ENCODE measurements at regions not wholly inside any gene's neighbourhood (a gene's known extent, or its start where the extent isn't known, plus 50 kb on each side); places are given as distances from the start of the nearest gene placed in this dataset.

DNA sequence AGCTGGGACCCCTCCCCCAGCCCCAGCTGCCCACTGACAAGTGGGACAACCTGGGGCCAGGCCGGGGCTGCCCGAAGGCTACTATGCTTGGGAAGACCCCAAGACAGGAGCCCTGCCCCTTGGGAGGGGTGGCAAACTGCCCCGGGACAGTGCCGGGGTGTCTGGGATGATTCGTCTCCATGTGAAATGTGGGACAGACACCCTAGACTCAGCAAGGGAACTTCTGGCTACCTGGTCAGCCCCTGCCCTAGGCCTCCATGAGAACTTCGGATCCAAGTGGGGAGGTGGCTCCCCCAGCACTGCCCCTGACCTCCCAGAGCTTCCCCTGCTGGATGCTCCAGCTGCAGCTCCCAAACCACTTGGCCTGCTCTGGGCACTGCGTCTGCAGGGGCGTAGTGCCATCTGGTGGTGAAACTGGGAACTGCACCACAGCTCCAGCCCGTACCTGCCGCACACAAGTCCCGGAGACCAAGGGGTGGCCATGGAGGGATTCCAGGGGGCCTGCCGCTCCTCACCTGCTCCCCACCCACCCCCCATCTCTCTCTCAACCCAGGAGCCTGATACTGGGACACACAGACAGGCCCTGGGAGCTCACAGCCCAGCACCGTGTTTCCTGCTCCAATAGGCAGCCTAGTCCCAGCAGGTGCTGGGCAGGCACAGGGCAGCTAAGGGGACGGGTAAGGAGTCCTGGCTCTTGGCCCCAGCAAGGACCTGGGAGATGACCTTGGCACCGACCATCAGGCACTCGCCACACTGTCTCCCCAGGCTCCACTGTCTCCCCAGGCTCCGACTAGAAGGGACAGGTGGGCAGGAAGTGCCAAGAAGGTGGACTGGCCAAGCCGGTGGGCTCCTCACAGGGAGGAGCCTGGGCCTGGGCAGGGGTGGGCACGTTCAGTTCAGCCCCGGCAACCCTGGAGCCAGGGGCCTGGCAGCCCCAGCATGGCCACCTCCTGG, 194.1 kb downstream of the IGLL1 start:
- DNase-seq (peak; percentile 48 to 84 (median 71)), ATAC-seq (peak; percentile 84)
- Mint-ChIP-seq H3K27ac (no peak overlapping the region), H3K4me1 (no peaks in the 10 kb centered on the region), H3K36me3 (no peaks in the 10 kb centered on the region), H3K4me3 (no peak overlapping the region), H3K27me3 (no peaks in the 10 kb centered on the region), H3K9me3 (no peaks in the 10 kb centered on the region)
- ChIA-PET CTCF (interaction anchor here (0.5 to 1.7 kb wide), 17 partner anchors 12 to 1314 kb away, joined by 3 to 22 read pairs (median 3); no protein-coding TSS in a partner anchor), POLR2A (interaction anchor here (0.6 kb wide), 1 partner anchor 241 kb away, joined by 6 read pairs; no protein-coding TSS in a partner anchor)
- Histone ChIP-seq H3K27ac (ENCODE audit: low read depth, low read length) (no peak overlapping the region), H3K4me3 (ENCODE audit: low read length) (no peak overlapping the region), H3K27me3 (ENCODE audit: control insufficient read depth in 2 of 2, insufficient read depth in 2 of 2, low read length in 2 of 2) (no peaks in the 10 kb centered on the region), H3K9me3 (ENCODE audit: control insufficient read depth in 2 of 3, low read length in 3 of 3) (no peaks in the 10 kb centered on the region), H3K4me1 (ENCODE audit: control insufficient read depth in 2 of 2, insufficient read depth in 2 of 2, low read length in 2 of 2) (no peaks in the 10 kb centered on the region), H3K36me3 (ENCODE audit: control insufficient read depth in 2 of 3, insufficient read depth in 3 of 3, low read length in 3 of 3) (no peaks in the 10 kb centered on the region)
- intact Hi-C loops (cut with micrococcal nuclease) = loop anchor here (1.0 to 10.0 kb wide), 7 partner anchors 71 to 429 kb away; no protein-coding TSS in a partner anchor

DNA sequence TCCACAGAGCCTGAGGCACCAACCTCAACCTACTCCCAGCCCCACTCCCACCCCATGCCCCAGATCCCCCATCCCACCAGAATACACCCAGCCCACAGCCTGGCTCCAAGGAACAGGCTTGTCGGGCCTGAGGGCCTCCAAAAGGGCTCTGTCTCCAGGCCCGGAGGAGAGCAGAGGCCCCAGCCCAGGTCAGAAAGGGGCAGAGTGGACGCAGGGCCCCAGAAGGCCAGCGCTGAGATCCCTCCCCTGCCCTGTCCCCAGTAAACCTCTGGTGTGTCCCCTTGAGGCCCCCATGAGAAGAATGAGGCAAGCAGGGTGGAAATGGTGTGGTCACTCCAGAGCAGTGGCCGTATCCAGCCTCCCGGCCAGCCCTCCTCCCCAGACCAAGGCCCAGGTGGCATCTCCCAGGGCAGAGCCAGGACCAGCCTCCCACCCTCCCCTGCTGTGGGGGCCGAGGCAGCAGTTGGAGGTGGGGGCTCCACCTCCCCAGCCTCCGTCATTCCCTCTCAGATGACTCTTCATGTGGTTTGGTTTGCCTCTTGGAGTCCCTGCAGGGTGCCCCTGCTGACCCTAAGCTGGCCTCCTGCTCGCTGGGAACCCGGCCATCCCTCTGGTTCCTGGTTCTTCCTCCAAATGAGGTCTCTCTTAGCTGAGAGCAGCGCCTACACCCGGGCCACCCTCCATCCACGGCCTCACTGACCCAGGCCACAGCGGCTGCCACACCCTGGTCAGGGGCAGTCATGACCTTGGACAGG, 195.0 kb downstream of the IGLL1 start:
- H3K9me3 Mint-ChIP-seq = no peaks in the 10 kb centered on the region
- ATAC-seq = no peak
- DNase-seq = no peak
- H3K4me1 Mint-ChIP-seq = no peaks in the 10 kb centered on the region
- no peaks in the 10 kb centered on the region for H3K36me3 Mint-ChIP-seq
- Histone ChIP-seq H3K27me3 (ENCODE audit: control insufficient read depth in 2 of 2, insufficient read depth in 2 of 2, low read length in 2 of 2) (no peaks in the 10 kb centered on the region), H3K27ac (ENCODE audit: low read depth, low read length) (no peak overlapping the region), H3K4me3 (ENCODE audit: low read length) (no peak overlapping the region), H3K4me1 (ENCODE audit: control insufficient read depth in 2 of 2, insufficient read depth in 2 of 2, low read length in 2 of 2) (no peaks in the 10 kb centered on the region), H3K36me3 (ENCODE audit: control insufficient read depth in 2 of 3, insufficient read depth in 3 of 3, low read length in 3 of 3) (no peaks in the 10 kb centered on the region), H3K9me3 (ENCODE audit: control insufficient read depth in 2 of 3, low read length in 3 of 3) (no peaks in the 10 kb centered on the region)
- ChIA-PET POLR2A (no interaction called here), CTCF (interaction anchor here (0.5 to 1.7 kb wide), 13 partner anchors 11 to 1313 kb away, joined by 3 to 22 read pairs (median 3); no protein-coding TSS in a partner anchor)
- H3K4me3 Mint-ChIP-seq = no peak overlapping the region
- H3K27me3 Mint-ChIP-seq = no peaks in the 10 kb centered on the region
- intact Hi-C loops (cut with micrococcal nuclease) = loop anchor here (5.0 to 10.0 kb wide), 2 partner anchors 100 to 428 kb away; no protein-coding TSS in a partner anchor
- H3K27ac Mint-ChIP-seq = no peak overlapping the region

DNA sequence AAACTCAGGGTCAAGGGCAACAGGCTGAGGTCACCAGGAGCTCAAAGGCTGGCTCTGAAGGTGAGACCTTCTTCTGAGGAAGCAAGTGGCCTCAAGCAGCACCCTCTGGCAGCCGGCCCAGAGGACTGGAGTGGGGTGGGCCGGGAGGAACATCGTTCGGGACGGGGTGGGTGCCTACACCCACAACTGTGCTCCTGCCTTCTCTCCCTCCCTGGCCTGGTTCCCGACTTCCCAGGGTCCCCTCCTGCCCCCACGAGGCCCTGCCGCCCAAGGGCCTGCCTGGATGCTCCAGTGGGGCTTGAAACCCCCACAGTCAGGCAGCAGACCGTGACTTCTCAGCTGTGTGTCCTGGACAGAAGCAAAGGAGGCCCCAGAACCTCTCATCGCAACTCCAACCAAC, 195.7 kb downstream of the IGLL1 start:
- Mint-ChIP-seq H3K27me3 (no peaks in the 10 kb centered on the region), H3K36me3 (no peaks in the 10 kb centered on the region), H3K27ac (no peak overlapping the region), H3K9me3 (no peaks in the 10 kb centered on the region), H3K4me1 (no peaks in the 10 kb centered on the region), H3K4me3 (no peak overlapping the region)
- POLR2A ChIA-PET = no interaction called here
- intact Hi-C loops (cut with micrococcal nuclease) = loop anchor here in 1 of 2 donors (10.0 kb wide), 1 partner anchor 100 kb away; no protein-coding TSS in a partner anchor
- no peak overlapping the region for H3K27ac ChIP-seq (ENCODE audit: low read depth, low read length)
- H3K27me3 ChIP-seq (ENCODE audit: control insufficient read depth in 2 of 2, insufficient read depth in 2 of 2, low read length in 2 of 2) = no peaks in the 10 kb centered on the region
- H3K4me3 ChIP-seq (ENCODE audit: low read length) = no peak overlapping the region
- ATAC-seq (no peak), DNase-seq (no peak)
- CTCF ChIA-PET = no interaction called here
- no peaks in the 10 kb centered on the region for H3K9me3 ChIP-seq (ENCODE audit: control insufficient read depth in 2 of 3, low read length in 3 of 3)
- H3K36me3 ChIP-seq (ENCODE audit: control insufficient read depth in 2 of 3, insufficient read depth in 3 of 3, low read length in 3 of 3) = no peaks in the 10 kb centered on the region
- no peaks in the 10 kb centered on the region for H3K4me1 ChIP-seq (ENCODE audit: control insufficient read depth in 2 of 2, insufficient read depth in 2 of 2, low read length in 2 of 2)

DNA sequence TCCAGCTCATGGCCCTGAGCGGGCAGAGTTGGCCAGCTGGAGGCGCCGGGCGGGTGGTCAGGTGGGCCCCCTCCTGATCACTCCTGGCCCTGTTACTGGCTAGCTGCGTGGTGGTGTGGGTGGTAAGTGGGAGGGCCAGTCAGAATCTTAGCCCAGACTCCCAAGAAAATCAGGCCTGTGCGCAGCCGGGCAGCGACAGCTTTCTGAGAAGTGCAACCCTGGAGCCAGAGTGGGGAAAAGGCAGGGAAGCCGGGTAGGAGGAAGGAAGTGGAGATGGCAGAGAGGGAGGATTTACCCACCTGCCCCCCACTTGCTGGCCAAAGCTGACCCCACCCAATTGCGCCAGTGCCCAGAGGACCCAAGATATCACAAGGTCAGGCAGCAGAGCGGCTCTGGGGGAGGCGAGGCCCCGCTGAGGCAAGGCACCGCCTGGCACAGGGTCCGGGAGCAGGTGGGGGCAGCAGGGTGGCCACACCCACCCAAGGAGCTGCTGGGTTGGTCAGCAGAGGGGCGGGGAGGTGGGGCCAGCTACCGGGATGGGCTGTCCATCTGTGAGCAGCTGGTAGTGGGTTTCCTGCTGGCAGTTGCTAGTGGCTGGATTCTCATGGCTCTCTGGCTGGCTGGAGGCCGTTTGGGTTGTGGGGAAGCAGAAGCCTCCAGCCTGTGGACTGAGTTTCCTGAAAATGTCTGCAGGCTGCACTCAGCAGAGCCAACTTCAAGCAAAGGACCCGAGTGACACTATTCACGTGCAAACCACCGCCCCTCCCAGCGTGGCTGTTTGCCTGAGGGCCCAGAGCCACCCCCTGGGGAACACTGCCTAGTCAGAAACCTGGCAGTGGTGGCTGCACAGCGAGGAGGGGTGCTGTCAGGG, 196.4 kb downstream of the IGLL1 start:
- POLR2A ChIA-PET = no interaction called here
- Mint-ChIP-seq H3K27me3 (no peaks in the 10 kb centered on the region), H3K4me3 (no peak overlapping the region), H3K27ac (no peak overlapping the region), H3K4me1 (no peaks in the 10 kb centered on the region), H3K36me3 (no peaks in the 10 kb centered on the region), H3K9me3 (no peaks in the 10 kb centered on the region)
- no peaks in the 10 kb centered on the region for H3K9me3 ChIP-seq (ENCODE audit: control insufficient read depth in 2 of 3, low read length in 3 of 3)
- no peaks in the 10 kb centered on the region for H3K27me3 ChIP-seq (ENCODE audit: control insufficient read depth in 2 of 2, insufficient read depth in 2 of 2, low read length in 2 of 2)
- DNase-seq (no peak), ATAC-seq (no peak)
- no peaks in the 10 kb centered on the region for H3K36me3 ChIP-seq (ENCODE audit: control insufficient read depth in 2 of 3, insufficient read depth in 3 of 3, low read length in 3 of 3)
- CTCF ChIA-PET = no interaction called here
- no peaks in the 10 kb centered on the region for H3K4me1 ChIP-seq (ENCODE audit: control insufficient read depth in 2 of 2, insufficient read depth in 2 of 2, low read length in 2 of 2)
- H3K27ac ChIP-seq (ENCODE audit: low read depth, low read length) = no peak overlapping the region
- no peak overlapping the region for H3K4me3 ChIP-seq (ENCODE audit: low read length)
- intact Hi-C loops (cut with micrococcal nuclease) = loop anchor here in 1 of 2 donors (10.0 kb wide), 1 partner anchor 99 kb away; no protein-coding TSS in a partner anchor

DNA sequence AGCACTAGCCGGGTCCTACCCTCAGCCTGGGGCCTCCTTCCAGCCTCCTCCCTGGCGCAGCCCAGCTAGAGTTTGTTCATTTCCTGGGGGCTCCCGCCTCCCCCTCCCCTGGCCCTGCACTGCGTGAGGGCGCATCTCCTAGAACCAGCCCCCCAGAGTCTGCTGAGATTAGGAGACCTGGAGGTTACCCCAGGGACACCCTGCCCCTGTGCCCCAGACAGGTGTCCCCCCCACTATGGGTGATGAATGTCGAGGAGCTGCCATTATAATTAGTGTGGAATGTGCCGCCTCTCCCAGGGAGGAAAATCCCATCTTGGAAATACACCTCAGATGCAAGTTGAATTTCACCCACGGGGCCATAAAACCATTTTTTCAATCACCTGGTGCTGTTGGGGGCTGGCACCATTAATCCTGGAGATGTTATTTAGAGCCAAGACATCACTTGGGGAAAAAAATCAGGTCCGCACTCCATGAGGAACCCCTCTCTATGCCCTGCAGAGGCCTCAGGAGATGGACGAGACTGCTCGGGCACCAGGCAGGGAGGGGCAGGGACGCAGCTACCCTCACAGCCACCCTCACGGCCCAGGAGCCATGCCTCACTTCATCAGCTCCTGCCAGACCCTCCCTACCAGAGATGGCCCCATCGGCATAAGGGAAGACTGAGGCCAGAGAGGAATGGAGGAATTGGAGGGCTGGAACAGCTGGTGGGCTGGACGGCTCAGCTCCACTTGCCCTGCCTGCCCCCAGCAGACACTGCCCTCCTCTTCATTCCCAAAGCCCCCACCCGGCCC, 197.5 kb downstream of the IGLL1 start:
- Mint-ChIP-seq H3K4me3 (no peak overlapping the region), H3K4me1 (no peaks in the 10 kb centered on the region), H3K36me3 (no peaks in the 10 kb centered on the region), H3K9me3 (no peaks in the 10 kb centered on the region), H3K27me3 (no peaks in the 10 kb centered on the region), H3K27ac (no peak overlapping the region)
- ChIA-PET POLR2A (no interaction called here), CTCF (no interaction called here)
- no peak overlapping the region for H3K27ac ChIP-seq (ENCODE audit: low read depth, low read length)
- H3K4me1 ChIP-seq (ENCODE audit: control insufficient read depth in 2 of 2, insufficient read depth in 2 of 2, low read length in 2 of 2) = no peaks in the 10 kb centered on the region
- no peak overlapping the region for H3K4me3 ChIP-seq (ENCODE audit: low read length)
- no peaks in the 10 kb centered on the region for H3K36me3 ChIP-seq (ENCODE audit: control insufficient read depth in 2 of 3, insufficient read depth in 3 of 3, low read length in 3 of 3)
- H3K27me3 ChIP-seq (ENCODE audit: control insufficient read depth in 2 of 2, insufficient read depth in 2 of 2, low read length in 2 of 2) = no peaks in the 10 kb centered on the region
- intact Hi-C loops (cut with micrococcal nuclease) = loop anchor here in 1 of 2 donors (10.0 kb wide), 1 partner anchor 98 kb away; no protein-coding TSS in a partner anchor
- DNase-seq (no peak), ATAC-seq (no peak)
- no peaks in the 10 kb centered on the region for H3K9me3 ChIP-seq (ENCODE audit: control insufficient read depth in 2 of 3, low read length in 3 of 3)
